K562 (cell line): ENCODE measurements at regions not wholly inside any gene's neighbourhood (a gene's known extent, or its start where the extent isn't known, plus 50 kb on each side); places are given as distances from the start of the nearest gene placed in this dataset.

Source experiments
- ATAC-seq: fragments of 200-7000 bp; cut with Tn5 transposase; 3 replicates; pipeline ENCODE4 v1.9.1; 2020; ENCODE audit warnings: moderate library complexity
- BruUV-seq: library from RNA; stranded (reverse); fragments of 400-500 nt; replicated peaks from 2 replicates; lab custom pipeline; 2021; lab: Mats Ljungman, UMichigan
- CTCF ChIA-PET: fragments of 300-600 bp; formaldehyde crosslinking; extraction: SDS; loops from one replicate; lab custom pipeline; 2021; ENCODE audit warnings: low intra/inter-chr PET ratio; lab: Yijun Ruan, JAX
- POLR2A ChIA-PET: fragments of 300-600, 350-650 bp; sonication (Branson Sonifier 250); formaldehyde crosslinking; extraction: SDS; loops from one replicate; lab custom pipeline; 2021; ENCODE audit warnings: antibody characterized with exemption, inconsistent platforms; lab: Yijun Ruan, JAX
- DNase-seq, 4 experiments: peaks; one replicate each; pipeline versions ENCODE4 v3.0.0 to v3.0.0-alpha.2; 2011 to 2018; ENCODE audit warnings: low spot score in 3 of 4, mixed read lengths in 3 of 4; ENCODE audit errors: extremely low read depth in 1 of 4
- FAIRE-seq: peaks from 2 replicates; lab custom pipeline; 2011; peaks lifted over from hg19 to GRCh38; lab: Jason Lieb, UNC
- H2AFZ ChIP-seq: 2 replicates; pipeline ENCODE4 v1.6.0; 2011; ENCODE audit warnings: low read depth, low read length, control low read depth, inconsistent platforms
- H3K27ac ChIP-seq: fragments of 200-600 bp; 3 replicates; pipeline ENCODE4 v1.8.0; 2011; ENCODE audit warnings: low read depth, mild to moderate bottlenecking, control low read depth, inconsistent platforms, low read length, moderate library complexity, mixed read lengths; ENCODE audit errors: extremely low read depth
- H3K27me3 ChIP-seq, 2 experiments: fragments of 300-600 bp in 1 of 2; 2 replicates in 1 of 2; 3 replicates in 1 of 2; pipeline versions ENCODE4 v1.6.0 to v1.8.0; 2011; ENCODE audit warnings: inconsistent platforms in 2 of 2, low read length in 2 of 2, mild to moderate bottlenecking in 1 of 2, mixed read lengths in 1 of 2, moderate library complexity in 1 of 2; ENCODE audit not compliant: control insufficient read depth in 2 of 2, insufficient read depth in 2 of 2
- H3K36me3 ChIP-seq: fragments of 300-600 bp; 3 replicates; pipeline ENCODE4 v1.8.0; 2011; ENCODE audit warnings: mild to moderate bottlenecking, low read length, inconsistent platforms; ENCODE audit not compliant: control insufficient read depth, insufficient read depth
- H3K4me1 ChIP-seq, 2 experiments: fragments of 200-600 bp in 1 of 2; replicated peaks in 1 of 2; 2 replicates in 1 of 2; 3 replicates in 1 of 2; pipeline versions ENCODE4 v1.5.1 to v1.8.0; 2011; ENCODE audit warnings: inconsistent platforms in 2 of 2, low read length in 2 of 2, mild to moderate bottlenecking in 1 of 2, mixed read lengths in 1 of 2, moderate library complexity in 1 of 2; ENCODE audit not compliant: control insufficient read depth in 2 of 2, insufficient read depth in 2 of 2
- H3K4me2 ChIP-seq: 2 replicates; pipeline ENCODE4 v1.6.1; 2011; ENCODE audit warnings: low read length, control low read depth, inconsistent platforms, mixed read lengths; ENCODE audit not compliant: insufficient read depth
- H3K4me3 ChIP-seq: fragments of 200-600 bp; sonication (generic), shearing (Covaris generic); 2 replicates; pipeline ENCODE4 v1.5.1; 2016; ENCODE audit warnings: control low read depth, inconsistent platforms
- H3K79me2 ChIP-seq: fragments of 200-600 bp; 3 replicates; pipeline ENCODE4 v1.8.0; 2011; ENCODE audit warnings: low read length, inconsistent platforms; ENCODE audit not compliant: control insufficient read depth, insufficient read depth
- H3K9ac ChIP-seq, 2 experiments: 2 replicates each; pipeline versions ENCODE4 v1.6.0 to v1.6.1; 2011; ENCODE audit warnings: low read depth in 2 of 2, low read length in 2 of 2, control low read depth in 1 of 2, inconsistent platforms in 1 of 2, mild to moderate bottlenecking in 1 of 2, mixed read lengths in 1 of 2; ENCODE audit not compliant: insufficient read depth in 1 of 2
- H3K9me1 ChIP-seq: one replicate; pipeline ENCODE4 v1.6.0; 2011; ENCODE audit warnings: inconsistent platforms, mild to moderate bottlenecking, low read length, moderate library complexity; ENCODE audit not compliant: control insufficient read depth, insufficient read depth
- H3K9me3 ChIP-seq: replicated peaks from 2 replicates; pipeline ENCODE4 v1.5.1; 2011; ENCODE audit warnings: low read depth, low read length, inconsistent platforms; ENCODE audit not compliant: control insufficient read depth, insufficient read depth
- H4K20me1 ChIP-seq: replicated peaks from 2 replicates; pipeline ENCODE4 v1.6.1; 2011; ENCODE audit warnings: low read length, inconsistent platforms, mixed read lengths; ENCODE audit not compliant: control insufficient read depth, insufficient read depth
- AFF1 ChIP-seq, 2 experiments: fragments of 450-650 bp; IDR thresholded peaks; 2 replicates each; pipeline ENCODE4 v1.6.1; 2018; ENCODE audit warnings: mild to moderate bottlenecking in 2 of 2, low read depth in 1 of 2; ENCODE audit not compliant: partially characterized antibody in 2 of 2
- DACH1 ChIP-seq: fragments of 450-650 bp; IDR thresholded peaks from 2 replicates; pipeline ENCODE4 v1.6.1; 2018; ENCODE audit not compliant: partially characterized antibody
- ESRRA ChIP-seq: fragments of 450-650 bp; IDR thresholded peaks from 2 replicates; pipeline ENCODE4 v1.6.1; 2014; ENCODE audit warnings: low read depth, mild to moderate bottlenecking, moderate library complexity, borderline replicate concordance
- ETV6 ChIP-seq, 3 experiments: fragments of 150-350 bp in 1 of 3; sonication (generic) in 1 of 3; formaldehyde crosslinking in 1 of 3; IDR thresholded peaks; 2 replicates each; pipeline versions ENCODE4 v1.6.1 to v1.8.0; 2014 to 2022; ENCODE audit warnings: borderline replicate concordance in 2 of 3, low read depth in 2 of 3, antibody characterized with exemption in 1 of 3, low read length in 1 of 3, mild to moderate bottlenecking in 1 of 3, missing genetic modification reagents in 1 of 3
- NCOA2 ChIP-seq, 2 experiments: fragments of 450-650 bp; IDR thresholded peaks; 2 replicates each; pipeline ENCODE4 v1.6.1; 2018; ENCODE audit warnings: mild to moderate bottlenecking in 2 of 2, moderate library complexity in 1 of 2; ENCODE audit not compliant: partially characterized antibody in 2 of 2
- ZBTB26 ChIP-seq: fragments of 450-650 bp; formaldehyde crosslinking; IDR thresholded peaks from 2 replicates; pipeline ENCODE4 v1.4.0; 2022; ENCODE audit warnings: missing genetic modification characterization
- ZBTB43 ChIP-seq: sonication (generic); formaldehyde crosslinking; IDR thresholded peaks from 2 replicates; pipeline ENCODE4 v1.8.0; 2023; ENCODE audit warnings: mild to moderate bottlenecking, missing genetic modification reagents
- ZC3H4 ChIP-seq: sonication (generic); formaldehyde crosslinking; IDR thresholded peaks from 2 replicates; pipeline ENCODE4 v1.9.0; 2021; ENCODE audit warnings: missing genetic modification reagents, borderline replicate concordance
- ZNF174 ChIP-seq: fragments of 250-450 bp; sonication (Bioruptor Pico); IDR thresholded peaks from 2 replicates; pipeline ENCODE4 v1.4.0; 2020; ENCODE audit warnings: mild to moderate bottlenecking
- WGBS: fragments of 100-300 bp; shearing (Covaris generic); methylation state at CpG from one replicate; pipeline ENCODE4 v1.1.6; 2016; ENCODE audit warnings: low coverage, mixed read lengths; ENCODE audit not compliant: insufficient coverage; ENCODE audit errors: missing lambda C conversion rate; 5-methylcytosine and 5-hydroxymethylcytosine counted together
- in situ Hi-C: fragments of 300-500 bp; cut with MboI; formaldehyde crosslinking; loops from 4 replicates; pipeline ENCODE4 v1.15.0; 2018; ENCODE audit warnings: inconsistent platforms, mixed read lengths
- intact Hi-C: fragments of 100-400 bp; cut with micrococcal nuclease; formaldehyde crosslinking; loops from 2 replicates; pipeline ENCODE4 v1.14.2; 2022
- TF ChIP-seq, protein P1 (sequence below): fragments of 450-650 bp; IDR thresholded peaks from 2 replicates; pipeline ENCODE4 v1.6.1; 2016; ENCODE audit warnings: low read depth, mild to moderate bottlenecking, moderate library complexity

GRCh38 chr4:153063490-153063889, 127.4 kb downstream of the FHDC1 start:
- Histone ChIP-seq H3K4me1 (peaks cover 0 to 5% of the 10 kb centered on the region in 2 experiments; a peak in 1 of 5 replicates), H2AFZ (no peak overlapping the region), H3K4me3 (no peak overlapping the region), H3K79me2 (no peaks in the 10 kb centered on the region), H4K20me1 (no peaks in the 10 kb centered on the region), H3K36me3 (no peaks in the 10 kb centered on the region), H3K27ac (no peak overlapping the region), H3K27me3 (peaks cover 2 to 14% of the 10 kb centered on the region in 2 experiments; a peak in 2 of 5 replicates), H3K4me2 (no peak overlapping the region), H3K9ac (no peak overlapping the region), H3K9me3 (no peaks in the 10 kb centered on the region), H3K9me1 (no peaks in the 10 kb centered on the region)
- no peak for FAIRE-seq
- BruUV-seq = no TSS peak
- ChIA-PET POLR2A (no interaction called here), CTCF (no interaction called here)
- TF ChIP-seq ESRRA (no peak), AFF1 (IDR thresholded peaks at IDR 0.05; ENCODE audit: low read depth in 1 of 2, partially characterized antibody in 2 of 2) (no peak), NCOA2 (IDR thresholded peaks at IDR 0.05; ENCODE audit: partially characterized antibody in 2 of 2) (no peak), ZNF174 (no peak), ZC3H4 (no peak), DACH1 (no peak), ETV6 (IDR thresholded peaks at IDR 0.05; ENCODE audit: borderline replicate concordance in 1 of 2, low read depth in 2 of 2, low read length in 1 of 2) (no peak), ETV6 (CRISPR knock-in tag; IDR thresholded peaks at IDR 0.05; ENCODE audit: borderline replicate concordance) (no peak), ZBTB26 (CRISPR knock-in tag) (no peak), ZBTB43 (no peak)
- TF ChIP-seq, protein P1, sequence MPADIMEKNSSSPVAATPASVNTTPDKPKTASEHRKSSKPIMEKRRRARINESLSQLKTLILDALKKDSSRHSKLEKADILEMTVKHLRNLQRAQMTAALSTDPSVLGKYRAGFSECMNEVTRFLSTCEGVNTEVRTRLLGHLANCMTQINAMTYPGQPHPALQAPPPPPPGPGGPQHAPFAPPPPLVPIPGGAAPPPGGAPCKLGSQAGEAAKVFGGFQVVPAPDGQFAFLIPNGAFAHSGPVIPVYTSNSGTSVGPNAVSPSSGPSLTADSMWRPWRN = no peak
- intact Hi-C loops = no loop called here
- no peak for DNase-seq
- in situ Hi-C loops = no loop called here
- ATAC-seq = no peak; the same call in 2 of the 3 replicates
- 13% methylated on average over 4 of the region's 4 CpGs for WGBS
